PFSK-1 (cell line): ENCODE measurements at regions not wholly inside any gene's neighbourhood (a gene's known extent, or its start where the extent isn't known, plus 50 kb on each side); places are given as distances from the start of the nearest gene placed in this dataset.

ENCODE experiments used
- FOXP2 ChIP-seq: optimal IDR thresholded peaks from 2 replicates; pipeline ENCODE3; 2011; ENCODE audit warnings: borderline replicate concordance, control low read depth, inconsistent platforms; ENCODE audit not compliant: insufficient read depth; ENCODE audit errors: extremely low read length, extremely low read depth
- POLR2AphosphoS5 ChIP-seq: IDR thresholded peaks from 2 replicates; pipeline ENCODE4 v1.6.1; 2012; ENCODE audit warnings: low read depth, mild to moderate bottlenecking, control low read depth, low read length, moderate library complexity
- TAF1 ChIP-seq: IDR thresholded peaks from 2 replicates; pipeline ENCODE4 v1.6.1; 2012; ENCODE audit warnings: low read length, control low read depth, borderline replicate concordance; ENCODE audit not compliant: insufficient read depth
- TF ChIP-seq, protein P1 (sequence below), 2 experiments: IDR thresholded peaks; 2 replicates each; pipeline versions ENCODE4 v1.6.1 to v1.8.0; 2011 to 2012; ENCODE audit warnings: low read depth in 2 of 2, low read length in 2 of 2, control low read depth in 1 of 2, inconsistent platforms in 1 of 2, mild to moderate bottlenecking in 1 of 2, moderate library complexity in 1 of 2; ENCODE audit not compliant: insufficient read depth in 1 of 2

DNA sequence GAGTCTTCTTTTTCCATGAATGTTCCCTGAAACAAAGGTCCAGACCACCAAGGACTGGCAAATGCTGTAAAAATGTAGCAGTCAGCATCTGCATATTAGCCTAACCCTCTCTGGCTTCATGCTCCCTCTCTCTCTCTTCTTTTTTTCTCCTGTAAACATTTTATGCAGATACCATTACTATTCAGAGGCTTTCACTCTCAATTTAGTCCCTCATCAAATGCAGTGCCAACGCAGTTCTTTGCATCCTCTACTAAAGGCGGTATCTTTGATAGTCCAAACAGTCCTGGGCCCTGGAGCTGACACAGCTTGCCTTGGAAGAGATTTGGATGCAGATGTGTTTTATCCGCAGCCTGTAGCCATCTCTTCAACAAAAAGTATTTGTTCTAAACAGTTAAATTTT lies 167.1 kb upstream of the MMS22L start:
- TF ChIP-seq TAF1 (no peak), POLR2AphosphoS5 (no peak), FOXP2 (no peak)
- TF ChIP-seq, protein P1, sequence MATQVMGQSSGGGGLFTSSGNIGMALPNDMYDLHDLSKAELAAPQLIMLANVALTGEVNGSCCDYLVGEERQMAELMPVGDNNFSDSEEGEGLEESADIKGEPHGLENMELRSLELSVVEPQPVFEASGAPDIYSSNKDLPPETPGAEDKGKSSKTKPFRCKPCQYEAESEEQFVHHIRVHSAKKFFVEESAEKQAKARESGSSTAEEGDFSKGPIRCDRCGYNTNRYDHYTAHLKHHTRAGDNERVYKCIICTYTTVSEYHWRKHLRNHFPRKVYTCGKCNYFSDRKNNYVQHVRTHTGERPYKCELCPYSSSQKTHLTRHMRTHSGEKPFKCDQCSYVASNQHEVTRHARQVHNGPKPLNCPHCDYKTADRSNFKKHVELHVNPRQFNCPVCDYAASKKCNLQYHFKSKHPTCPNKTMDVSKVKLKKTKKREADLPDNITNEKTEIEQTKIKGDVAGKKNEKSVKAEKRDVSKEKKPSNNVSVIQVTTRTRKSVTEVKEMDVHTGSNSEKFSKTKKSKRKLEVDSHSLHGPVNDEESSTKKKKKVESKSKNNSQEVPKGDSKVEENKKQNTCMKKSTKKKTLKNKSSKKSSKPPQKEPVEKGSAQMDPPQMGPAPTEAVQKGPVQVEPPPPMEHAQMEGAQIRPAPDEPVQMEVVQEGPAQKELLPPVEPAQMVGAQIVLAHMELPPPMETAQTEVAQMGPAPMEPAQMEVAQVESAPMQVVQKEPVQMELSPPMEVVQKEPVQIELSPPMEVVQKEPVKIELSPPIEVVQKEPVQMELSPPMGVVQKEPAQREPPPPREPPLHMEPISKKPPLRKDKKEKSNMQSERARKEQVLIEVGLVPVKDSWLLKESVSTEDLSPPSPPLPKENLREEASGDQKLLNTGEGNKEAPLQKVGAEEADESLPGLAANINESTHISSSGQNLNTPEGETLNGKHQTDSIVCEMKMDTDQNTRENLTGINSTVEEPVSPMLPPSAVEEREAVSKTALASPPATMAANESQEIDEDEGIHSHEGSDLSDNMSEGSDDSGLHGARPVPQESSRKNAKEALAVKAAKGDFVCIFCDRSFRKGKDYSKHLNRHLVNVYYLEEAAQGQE (IDR thresholded peaks at IDR 0.05; ENCODE audit: insufficient read depth in 1 of 2, low read depth in 2 of 2, low read length in 2 of 2) = no peak
